IMR-90 (cell line): ENCODE measurements at regions not wholly inside any gene's neighbourhood (a gene's known extent, or its start where the extent isn't known, plus 50 kb on each side); places are given as distances from the start of the nearest gene placed in this dataset.

ENCODE experiments used
- ATAC-seq: fragments of 200-7000 bp; cut with Tn5 transposase; 2 replicates; pipeline ENCODE4 v1.9.1; 2020; ENCODE audit warnings: low read depth, mild to moderate bottlenecking, moderate library complexity
- BruUV-seq: library from RNA; stranded (reverse); fragments of 400-500 nt; replicated peaks from 2 replicates; lab custom pipeline; 2021; lab: Mats Ljungman, UMichigan
- CTCF ChIA-PET: fragments of 300-600 bp; formaldehyde crosslinking; extraction: SDS; loops from one replicate; lab custom pipeline; 2021; ENCODE audit warnings: antibody characterized with exemption; lab: Yijun Ruan, JAX
- POLR2A ChIA-PET: fragments of 300-600 bp; sonication (Branson Sonifier 250); formaldehyde crosslinking; loops from one replicate; lab custom pipeline; 2022; ENCODE audit warnings: antibody characterized with exemption; ENCODE audit not compliant: unreplicated experiment; lab: Charles Lee
- DNase-seq: peaks from one replicate; pipeline ENCODE4 v3.0.0; 2013
- H2AFZ ChIP-seq: replicated peaks from 2 replicates; pipeline ENCODE3; 2013; ENCODE audit warnings: low read length, mild to moderate bottlenecking; ENCODE audit not compliant: poor library complexity
- H2AK5ac ChIP-seq: 2 replicates; pipeline ENCODE4 v1.6.1; 2013; ENCODE audit warnings: low read depth, low read length, inconsistent platforms
- H2AK9ac ChIP-seq: replicated peaks from 2 replicates; pipeline ENCODE3; 2013; ENCODE audit warnings: mild to moderate bottlenecking, low read depth, low read length, moderate library complexity; ENCODE audit not compliant: poor library complexity
- H2BK120ac ChIP-seq: 2 replicates; pipeline ENCODE4 v1.6.1; 2013; ENCODE audit warnings: low read depth, low read length, inconsistent platforms
- H2BK15ac ChIP-seq: 3 replicates; pipeline ENCODE4 v1.6.1; 2013; ENCODE audit warnings: low read depth, low read length, inconsistent platforms
- H2BK20ac ChIP-seq: 2 replicates; pipeline ENCODE4 v1.6.1; 2013; ENCODE audit warnings: low read depth, mild to moderate bottlenecking, inconsistent platforms, low read length, moderate library complexity
- H2BK5ac ChIP-seq: 2 replicates; pipeline ENCODE4 v1.6.1; 2013; ENCODE audit warnings: mild to moderate bottlenecking, low read depth, low read length, inconsistent platforms; ENCODE audit not compliant: poor library complexity, severe bottlenecking
- H3K14ac ChIP-seq: replicated peaks from 2 replicates; pipeline ENCODE4 v1.6.1; 2013; ENCODE audit warnings: low read depth, low read length, inconsistent platforms
- H3K18ac ChIP-seq: 2 replicates; pipeline ENCODE4 v1.6.1; 2013; ENCODE audit warnings: low read depth, low read length, control low read depth
- H3K23ac ChIP-seq: 2 replicates; pipeline ENCODE4 v1.6.1; 2013; ENCODE audit warnings: low read depth, low read length, inconsistent platforms
- H3K27ac ChIP-seq: 2 replicates; pipeline ENCODE4 v1.5.1; 2013; ENCODE audit warnings: mild to moderate bottlenecking, control low read depth, low read length; ENCODE audit not compliant: insufficient read depth
- H3K27me3 ChIP-seq: 2 replicates; pipeline ENCODE4 v1.6.1; 2013; ENCODE audit warnings: low read length; ENCODE audit not compliant: control insufficient read depth, insufficient read depth
- H3K36me3 ChIP-seq: 2 replicates; pipeline ENCODE4 v1.6.1; 2013; ENCODE audit warnings: low read length, mixed read lengths; ENCODE audit not compliant: control insufficient read depth, insufficient read depth
- H3K4ac ChIP-seq: 2 replicates; pipeline ENCODE4 v1.6.1; 2013; ENCODE audit warnings: low read depth, low read length, inconsistent platforms
- H3K4me1 ChIP-seq: 2 replicates; pipeline ENCODE4 v1.6.1; 2013; ENCODE audit warnings: low read length, mixed read lengths; ENCODE audit not compliant: control insufficient read depth, insufficient read depth
- H3K4me2 ChIP-seq: 2 replicates; pipeline ENCODE4 v1.6.1; 2013; ENCODE audit warnings: low read depth, mild to moderate bottlenecking, control low read depth, low read length, moderate library complexity
- H3K4me3 ChIP-seq: 2 replicates; pipeline ENCODE4 v1.5.1; 2013; ENCODE audit warnings: low read depth, mild to moderate bottlenecking, control low read depth, low read length, moderate library complexity; ENCODE audit not compliant: insufficient read depth
- H3K56ac ChIP-seq: 2 replicates; pipeline ENCODE4 v1.6.1; 2013; ENCODE audit warnings: low read length, inconsistent platforms; ENCODE audit not compliant: insufficient read depth; ENCODE audit errors: extremely low read depth
- H3K79me1 ChIP-seq, 2 experiments: 2 replicates each; pipeline ENCODE4 v1.6.1; 2013; ENCODE audit warnings: low read length in 2 of 2, inconsistent platforms in 1 of 2, low read depth in 1 of 2
- H3K9ac ChIP-seq: 2 replicates; pipeline ENCODE4 v1.6.1; 2013; ENCODE audit warnings: low read depth, low read length, control low read depth
- H3K9me1 ChIP-seq: 2 replicates; pipeline ENCODE4 v1.6.1; 2013; ENCODE audit warnings: low read length, inconsistent platforms; ENCODE audit not compliant: insufficient read depth
- H3K9me3 ChIP-seq: 2 replicates; pipeline ENCODE4 v1.6.1; 2013; ENCODE audit warnings: low read length; ENCODE audit not compliant: control insufficient read depth, insufficient read depth
- H4K20me1 ChIP-seq: 2 replicates; pipeline ENCODE4 v1.6.1; 2013; ENCODE audit warnings: low read length, inconsistent platforms; ENCODE audit not compliant: insufficient read depth
- H4K5ac ChIP-seq: 2 replicates; pipeline ENCODE4 v1.6.1; 2013; ENCODE audit warnings: mild to moderate bottlenecking, low read depth, low read length, control low read depth
- H4K8ac ChIP-seq, 2 experiments: 2 replicates each; pipeline ENCODE4 v1.6.1; 2013; ENCODE audit warnings: low read depth in 2 of 2, low read length in 2 of 2, control low read depth in 1 of 2, inconsistent platforms in 1 of 2
- H4K91ac ChIP-seq: 2 replicates; pipeline ENCODE4 v1.6.1; 2013; ENCODE audit warnings: low read depth, low read length, inconsistent platforms; ENCODE audit not compliant: insufficient read depth
- BHLHE40 ChIP-seq: fragments of 150-350 bp; IDR thresholded peaks from 2 replicates; pipeline ENCODE4 v1.6.1; 2016; ENCODE audit warnings: mild to moderate bottlenecking, low read depth, low read length
- CEBPB ChIP-seq: IDR thresholded peaks from 2 replicates; pipeline ENCODE4 v1.6.1; 2012; ENCODE audit warnings: low read depth, low read length, improper control_type of control experiment
- CHD1 ChIP-seq: IDR thresholded peaks from 2 replicates; pipeline ENCODE4 v1.6.1; 2012; ENCODE audit warnings: low read depth, low read length, improper control_type of control experiment
- FOS ChIP-seq: fragments of 150-350 bp; IDR thresholded peaks from 2 replicates; pipeline ENCODE4 v1.6.1; 2016; ENCODE audit warnings: low read depth, low read length
- MAFK ChIP-seq: IDR thresholded peaks from 2 replicates; pipeline ENCODE4 v1.6.1; 2012; ENCODE audit warnings: low read depth, low read length, improper control_type of control experiment
- MAZ ChIP-seq: IDR thresholded peaks from 2 replicates; pipeline ENCODE4 v1.6.1; 2012; ENCODE audit warnings: low read depth, mild to moderate bottlenecking, low read length, improper control_type of control experiment, moderate library complexity, borderline replicate concordance
- MXI1 ChIP-seq: IDR thresholded peaks from 2 replicates; pipeline ENCODE4 v1.6.1; 2012; ENCODE audit warnings: low read depth, mild to moderate bottlenecking, low read length, moderate library complexity, borderline replicate concordance
- NFE2L2 ChIP-seq: fragments of 150-350 bp; IDR thresholded peaks from 2 replicates; pipeline ENCODE4 v1.6.1; 2016; ENCODE audit warnings: low read depth, mild to moderate bottlenecking, low read length
- POLR2A ChIP-seq: IDR thresholded peaks from 2 replicates; pipeline ENCODE4 v1.6.1; 2012; ENCODE audit warnings: mild to moderate bottlenecking, low read depth, low read length
- RAD21 ChIP-seq: IDR thresholded peaks from 2 replicates; pipeline ENCODE4 v1.6.1; 2012; ENCODE audit warnings: low read length, improper control_type of control experiment
- RCOR1 ChIP-seq: IDR thresholded peaks from 2 replicates; pipeline ENCODE4 v1.6.1; 2012; ENCODE audit warnings: mild to moderate bottlenecking, low read length, improper control_type of control experiment; ENCODE audit not compliant: insufficient replicate concordance
- RFX5 ChIP-seq: IDR thresholded peaks from 2 replicates; pipeline ENCODE4 v1.8.0; 2012; ENCODE audit warnings: low read depth, mild to moderate bottlenecking, low read length, moderate library complexity
- SMC3 ChIP-seq: fragments of 150-350 bp; IDR thresholded peaks from 2 replicates; pipeline ENCODE4 v1.6.1; 2016; ENCODE audit warnings: low read depth, mild to moderate bottlenecking, antibody characterized with exemption, low read length, moderate library complexity
- WGBS, 2 experiments: methylation state at CpG; one replicate each; pipeline versions ENCODE4 v1.1.5 to v1.1.7; 2013; ENCODE audit warnings: missing lambda C conversion rate in 2 of 2; ENCODE audit not compliant: insufficient read length in 1 of 2; ENCODE audit errors: extremely low coverage in 2 of 2; 5-methylcytosine and 5-hydroxymethylcytosine counted together
- dilution Hi-C: fragments of 300-500 bp; cut with HindIII; formaldehyde crosslinking; loops from one replicate; pipeline ENCODE4 v1.14.3; 2018; ENCODE audit warnings: low sequenced_read_pairs; ENCODE audit not compliant: unreplicated experiment
- in situ Hi-C: fragments of 300-500 bp; cut with MboI; formaldehyde crosslinking; loops from 3 replicates; pipeline ENCODE4 v1.14.3; 2019; ENCODE audit warnings: low sequenced_read_pairs, inconsistent platforms, mixed read lengths
- intact Hi-C: fragments of 100-400 bp; cut with micrococcal nuclease; formaldehyde crosslinking; loops from 2 replicates; pipeline ENCODE4 v1.10.0; 2022
- TF ChIP-seq, protein P1 (sequence below): fragments of 150-350 bp; IDR thresholded peaks from 2 replicates; pipeline ENCODE4 v1.6.1; 2017; ENCODE audit warnings: mild to moderate bottlenecking, antibody characterized with exemption, low read length, low read depth
- TF ChIP-seq, protein P2 (sequence below): conservative IDR thresholded peaks from 2 replicates; pipeline ENCODE4 v1.5.1; 2012; ENCODE audit warnings: mild to moderate bottlenecking, low read depth, low read length, improper control_type of control experiment
- TF ChIP-seq, protein P3 (sequence below): fragments of 150-350 bp; IDR thresholded peaks from 2 replicates; pipeline ENCODE4 v1.6.1; 2016; ENCODE audit warnings: low read depth, mild to moderate bottlenecking, low read length, moderate library complexity, borderline replicate concordance

DNA sequence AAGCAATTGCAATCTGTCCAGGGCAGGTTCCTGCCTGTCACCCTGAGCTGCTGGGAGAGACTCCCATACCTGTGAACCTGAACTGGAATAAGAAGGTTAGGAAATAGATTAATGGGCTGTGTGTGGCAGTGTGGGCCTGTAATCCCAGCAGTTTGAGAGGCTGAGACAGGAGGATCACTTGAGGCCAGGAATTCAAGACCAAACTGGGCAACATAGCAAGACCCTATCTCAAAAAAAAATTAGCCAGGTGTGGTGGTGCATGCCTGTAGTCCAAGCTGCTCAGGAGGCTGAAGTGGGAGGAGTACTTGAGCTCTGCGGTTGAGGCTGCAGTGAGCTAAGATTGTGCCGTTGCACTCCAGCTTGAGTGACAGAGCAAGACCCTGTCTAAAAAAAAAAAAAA, 127.7 kb upstream of the DSEL start:
- dilution Hi-C loops (no loop called here), in situ Hi-C loops (no loop called here), intact Hi-C loops (no loop called here)
- H3K79me1 ChIP-seq, result no peaks in the 10 kb centered on the region
- no peaks in the 10 kb centered on the region for H3K9me1 ChIP-seq
- H4K91ac ChIP-seq, result no peak overlapping the region
- no peak overlapping the region for H2BK15ac ChIP-seq
- TF ChIP-seq CHD1 (no peak), SMC3 (no peak), POLR2A (no peak), CEBPB (no peak), BHLHE40 (no peak), RAD21 (no peak), FOS (no peak), RCOR1 (no peak), MAFK (no peak), NFE2L2 (no peak), MXI1 (no peak), RFX5 (no peak), MAZ (no peak)
- TF ChIP-seq, protein P1, sequence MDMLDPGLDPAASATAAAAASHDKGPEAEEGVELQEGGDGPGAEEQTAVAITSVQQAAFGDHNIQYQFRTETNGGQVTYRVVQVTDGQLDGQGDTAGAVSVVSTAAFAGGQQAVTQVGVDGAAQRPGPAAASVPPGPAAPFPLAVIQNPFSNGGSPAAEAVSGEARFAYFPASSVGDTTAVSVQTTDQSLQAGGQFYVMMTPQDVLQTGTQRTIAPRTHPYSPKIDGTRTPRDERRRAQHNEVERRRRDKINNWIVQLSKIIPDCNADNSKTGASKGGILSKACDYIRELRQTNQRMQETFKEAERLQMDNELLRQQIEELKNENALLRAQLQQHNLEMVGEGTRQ, result no peak
- TF ChIP-seq, protein P2, sequence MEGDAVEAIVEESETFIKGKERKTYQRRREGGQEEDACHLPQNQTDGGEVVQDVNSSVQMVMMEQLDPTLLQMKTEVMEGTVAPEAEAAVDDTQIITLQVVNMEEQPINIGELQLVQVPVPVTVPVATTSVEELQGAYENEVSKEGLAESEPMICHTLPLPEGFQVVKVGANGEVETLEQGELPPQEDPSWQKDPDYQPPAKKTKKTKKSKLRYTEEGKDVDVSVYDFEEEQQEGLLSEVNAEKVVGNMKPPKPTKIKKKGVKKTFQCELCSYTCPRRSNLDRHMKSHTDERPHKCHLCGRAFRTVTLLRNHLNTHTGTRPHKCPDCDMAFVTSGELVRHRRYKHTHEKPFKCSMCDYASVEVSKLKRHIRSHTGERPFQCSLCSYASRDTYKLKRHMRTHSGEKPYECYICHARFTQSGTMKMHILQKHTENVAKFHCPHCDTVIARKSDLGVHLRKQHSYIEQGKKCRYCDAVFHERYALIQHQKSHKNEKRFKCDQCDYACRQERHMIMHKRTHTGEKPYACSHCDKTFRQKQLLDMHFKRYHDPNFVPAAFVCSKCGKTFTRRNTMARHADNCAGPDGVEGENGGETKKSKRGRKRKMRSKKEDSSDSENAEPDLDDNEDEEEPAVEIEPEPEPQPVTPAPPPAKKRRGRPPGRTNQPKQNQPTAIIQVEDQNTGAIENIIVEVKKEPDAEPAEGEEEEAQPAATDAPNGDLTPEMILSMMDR, result no peak
- TF ChIP-seq, protein P3, sequence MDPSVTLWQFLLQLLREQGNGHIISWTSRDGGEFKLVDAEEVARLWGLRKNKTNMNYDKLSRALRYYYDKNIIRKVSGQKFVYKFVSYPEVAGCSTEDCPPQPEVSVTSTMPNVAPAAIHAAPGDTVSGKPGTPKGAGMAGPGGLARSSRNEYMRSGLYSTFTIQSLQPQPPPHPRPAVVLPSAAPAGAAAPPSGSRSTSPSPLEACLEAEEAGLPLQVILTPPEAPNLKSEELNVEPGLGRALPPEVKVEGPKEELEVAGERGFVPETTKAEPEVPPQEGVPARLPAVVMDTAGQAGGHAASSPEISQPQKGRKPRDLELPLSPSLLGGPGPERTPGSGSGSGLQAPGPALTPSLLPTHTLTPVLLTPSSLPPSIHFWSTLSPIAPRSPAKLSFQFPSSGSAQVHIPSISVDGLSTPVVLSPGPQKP, result no peak
- H3K27me3 ChIP-seq, result no peaks in the 10 kb centered on the region
- H4K5ac ChIP-seq, result no peak overlapping the region
- ChIA-PET POLR2A (no interaction called here), CTCF (no interaction called here)
- H2AFZ ChIP-seq, result no peak overlapping the region
- no peak overlapping the region for H2AK5ac ChIP-seq
- no peaks in the 10 kb centered on the region for H4K20me1 ChIP-seq
- no peak overlapping the region for H3K9ac ChIP-seq
- no peaks in the 10 kb centered on the region; the same call in 1 of the 2 replicates for H3K9me3 ChIP-seq
- BruUV-seq, result no TSS peak
- no peak overlapping the region for H3K27ac ChIP-seq
- no peak overlapping the region for H3K56ac ChIP-seq
- DNase-seq (no peak), ATAC-seq (no peak)
- no peak overlapping the region for H3K4me2 ChIP-seq
- no peak overlapping the region for H3K4ac ChIP-seq
- no peaks in the 10 kb centered on the region for H3K4me1 ChIP-seq
- H2BK20ac ChIP-seq, result no peak overlapping the region
- no peaks in the 10 kb centered on the region for H3K36me3 ChIP-seq
- no peak overlapping the region for H3K18ac ChIP-seq
- H3K14ac ChIP-seq, result no peak overlapping the region
- H2BK5ac ChIP-seq, result no peak overlapping the region
- no peak overlapping the region for H3K23ac ChIP-seq
- WGBS, 2 experiments, result no CpG with 5 or more reads among the region's 2 CpGs
- H4K8ac ChIP-seq, result no peak overlapping the region
- no peak overlapping the region for H2AK9ac ChIP-seq
- H3K4me3 ChIP-seq, result no peak overlapping the region
- no peak overlapping the region for H2BK120ac ChIP-seq
